Endothelial cell (in vitro differentiated cells): ENCODE measurements at regions not wholly inside any gene's neighbourhood (a gene's known extent, or its start where the extent isn't known, plus 50 kb on each side); places are given as distances from the start of the nearest gene placed in this dataset.

Experiments used
- DNase-seq: peaks from one replicate; pipeline ENCODE4 v3.0.0; 2021; ENCODE audit warnings: low spot score
- H3K27ac Mint-ChIP-seq: one replicate; pipeline ENCODE4 v1.8.0; 2021; ENCODE audit warnings: mixed read lengths, inconsistent platforms; ENCODE audit not compliant: unreplicated experiment
- H3K27me3 Mint-ChIP-seq: one replicate; pipeline ENCODE4 v1.8.0; 2021; ENCODE audit warnings: mild to moderate bottlenecking, moderate library complexity, mixed read lengths, inconsistent platforms; ENCODE audit not compliant: unreplicated experiment
- H3K36me3 Mint-ChIP-seq: one replicate; pipeline ENCODE4 v1.8.0; 2021; ENCODE audit warnings: mild to moderate bottlenecking, low read depth, mixed read lengths, inconsistent platforms; ENCODE audit not compliant: unreplicated experiment
- H3K4me1 Mint-ChIP-seq: one replicate; pipeline ENCODE4 v1.8.0; 2021; ENCODE audit warnings: mild to moderate bottlenecking, mixed read lengths, inconsistent platforms; ENCODE audit not compliant: unreplicated experiment
- H3K4me3 Mint-ChIP-seq: one replicate; pipeline ENCODE4 v1.8.0; 2021; ENCODE audit warnings: mild to moderate bottlenecking, mixed read lengths, inconsistent platforms; ENCODE audit not compliant: unreplicated experiment
- H3K9me3 Mint-ChIP-seq: one replicate; pipeline ENCODE4 v1.8.0; 2021; ENCODE audit warnings: mixed read lengths, inconsistent platforms; ENCODE audit not compliant: unreplicated experiment
- CTCF ChIP-seq: fragments of 200-600 bp; sonication (generic); IDR thresholded peaks from one replicate; pipeline ENCODE4 v1.5.0; 2021; ENCODE audit warnings: antibody characterized with exemption; ENCODE audit not compliant: unreplicated experiment

- TF ChIP-seq CTCF, result no peak
- H3K4me1 Mint-ChIP-seq, result no peaks in the 10 kb centered on the region
- H3K36me3 Mint-ChIP-seq, result peaks cover 20% of the 10 kb centered on the region
- DNase-seq, result no peak
- H3K4me3 Mint-ChIP-seq, result peak overlapping the region; percentile 56
- H3K27me3 Mint-ChIP-seq, result peaks cover 30% of the 10 kb centered on the region
- H3K27ac Mint-ChIP-seq, result peak overlapping the region; percentile 85
- peaks cover 20% of the 10 kb centered on the region for H3K9me3 Mint-ChIP-seq
Observed at GRCh38 chr18:78783564-78783960, 196.1 kb upstream of the SALL3 start.

GRCh38 chr18:78784861-78785260, 194.8 kb upstream of the SALL3 start:
- Mint-ChIP-seq H3K4me3 (no peak overlapping the region), H3K27me3 (peaks cover 26% of the 10 kb centered on the region), H3K36me3 (peaks cover 12% of the 10 kb centered on the region), H3K27ac (no peak overlapping the region), H3K9me3 (peaks cover 22% of the 10 kb centered on the region), H3K4me1 (no peaks in the 10 kb centered on the region)
- TF ChIP-seq CTCF, result no peak
- no peak for DNase-seq

- Mint-ChIP-seq H3K27me3 (peaks cover 24% of the 10 kb centered on the region), H3K27ac (no peak overlapping the region), H3K9me3 (peaks cover 28% of the 10 kb centered on the region), H3K4me1 (no peaks in the 10 kb centered on the region), H3K36me3 (peaks cover 12% of the 10 kb centered on the region), H3K4me3 (no peak overlapping the region)
- DNase-seq, result no peak
- TF ChIP-seq CTCF, result no peak
Observed at GRCh38 chr18:78785706-78786105, 193.9 kb upstream of the SALL3 start.

- Mint-ChIP-seq H3K9me3 (peaks cover 36% of the 10 kb centered on the region), H3K27ac (no peak overlapping the region), H3K36me3 (peaks cover 11% of the 10 kb centered on the region), H3K4me3 (no peak overlapping the region), H3K27me3 (peaks cover 17% of the 10 kb centered on the region), H3K4me1 (no peaks in the 10 kb centered on the region)
- DNase-seq, result no peak
- no peak for TF ChIP-seq CTCF
Observed at GRCh38 chr18:78786776-78787175, 192.8 kb upstream of the SALL3 start.

GRCh38 chr18:78787751-78788150, 191.9 kb upstream of the SALL3 start:
- H3K4me1 Mint-ChIP-seq, result no peaks in the 10 kb centered on the region
- H3K36me3 Mint-ChIP-seq, result peaks cover 17% of the 10 kb centered on the region
- H3K27me3 Mint-ChIP-seq, result peaks cover 23% of the 10 kb centered on the region
- H3K4me3 Mint-ChIP-seq, result no peak overlapping the region
- TF ChIP-seq CTCF, result no peak
- peaks cover 43% of the 10 kb centered on the region for H3K9me3 Mint-ChIP-seq
- H3K27ac Mint-ChIP-seq, result no peak overlapping the region
- no peak for DNase-seq
